NT2/D1 (cell line): ENCODE measurements at regions not wholly inside any gene's neighbourhood (a gene's known extent, or its start where the extent isn't known, plus 50 kb on each side); places are given as distances from the start of the nearest gene placed in this dataset.

Experiments
- SUZ12 ChIP-seq: IDR thresholded peaks from 2 replicates; pipeline ENCODE4 v1.6.1; 2011; ENCODE audit not compliant: insufficient read length, insufficient read depth; ENCODE audit errors: extremely low read depth
- YY1 ChIP-seq: IDR thresholded peaks from 2 replicates; pipeline ENCODE4 v1.6.1; 2011; ENCODE audit not compliant: insufficient read length, insufficient read depth

- no peak for TF ChIP-seq YY1
- no peak for TF ChIP-seq SUZ12
Measured at GRCh38 chr14:42715316-42715715, 1108.6 kb downstream of the LRFN5 start.
